PFSK-1 (cell line): ENCODE measurements at regions not wholly inside any gene's neighbourhood (a gene's known extent, or its start where the extent isn't known, plus 50 kb on each side); places are given as distances from the start of the nearest gene placed in this dataset.

Experiments used
- FOXP2 ChIP-seq: optimal IDR thresholded peaks from 2 replicates; pipeline ENCODE3; 2011; ENCODE audit warnings: borderline replicate concordance, control low read depth, inconsistent platforms; ENCODE audit not compliant: insufficient read depth; ENCODE audit errors: extremely low read length, extremely low read depth
- POLR2AphosphoS5 ChIP-seq: IDR thresholded peaks from 2 replicates; pipeline ENCODE4 v1.6.1; 2012; ENCODE audit warnings: low read depth, mild to moderate bottlenecking, control low read depth, low read length, moderate library complexity
- SIN3A ChIP-seq: IDR thresholded peaks from 2 replicates; pipeline ENCODE4 v1.6.1; 2012; ENCODE audit warnings: mild to moderate bottlenecking, low read length, moderate library complexity, borderline replicate concordance; ENCODE audit not compliant: insufficient read depth
- TAF1 ChIP-seq: IDR thresholded peaks from 2 replicates; pipeline ENCODE4 v1.6.1; 2012; ENCODE audit warnings: low read length, control low read depth, borderline replicate concordance; ENCODE audit not compliant: insufficient read depth
- TF ChIP-seq, protein P1 (sequence below), 2 experiments: IDR thresholded peaks; 2 replicates each; pipeline versions ENCODE4 v1.6.1 to v1.8.0; 2011 to 2012; ENCODE audit warnings: low read depth in 2 of 2, low read length in 2 of 2, control low read depth in 1 of 2, inconsistent platforms in 1 of 2, mild to moderate bottlenecking in 1 of 2, moderate library complexity in 1 of 2; ENCODE audit not compliant: insufficient read depth in 1 of 2

- no peak for TF ChIP-seq FOXP2
- TF ChIP-seq TAF1, result no peak
- TF ChIP-seq, protein P1, sequence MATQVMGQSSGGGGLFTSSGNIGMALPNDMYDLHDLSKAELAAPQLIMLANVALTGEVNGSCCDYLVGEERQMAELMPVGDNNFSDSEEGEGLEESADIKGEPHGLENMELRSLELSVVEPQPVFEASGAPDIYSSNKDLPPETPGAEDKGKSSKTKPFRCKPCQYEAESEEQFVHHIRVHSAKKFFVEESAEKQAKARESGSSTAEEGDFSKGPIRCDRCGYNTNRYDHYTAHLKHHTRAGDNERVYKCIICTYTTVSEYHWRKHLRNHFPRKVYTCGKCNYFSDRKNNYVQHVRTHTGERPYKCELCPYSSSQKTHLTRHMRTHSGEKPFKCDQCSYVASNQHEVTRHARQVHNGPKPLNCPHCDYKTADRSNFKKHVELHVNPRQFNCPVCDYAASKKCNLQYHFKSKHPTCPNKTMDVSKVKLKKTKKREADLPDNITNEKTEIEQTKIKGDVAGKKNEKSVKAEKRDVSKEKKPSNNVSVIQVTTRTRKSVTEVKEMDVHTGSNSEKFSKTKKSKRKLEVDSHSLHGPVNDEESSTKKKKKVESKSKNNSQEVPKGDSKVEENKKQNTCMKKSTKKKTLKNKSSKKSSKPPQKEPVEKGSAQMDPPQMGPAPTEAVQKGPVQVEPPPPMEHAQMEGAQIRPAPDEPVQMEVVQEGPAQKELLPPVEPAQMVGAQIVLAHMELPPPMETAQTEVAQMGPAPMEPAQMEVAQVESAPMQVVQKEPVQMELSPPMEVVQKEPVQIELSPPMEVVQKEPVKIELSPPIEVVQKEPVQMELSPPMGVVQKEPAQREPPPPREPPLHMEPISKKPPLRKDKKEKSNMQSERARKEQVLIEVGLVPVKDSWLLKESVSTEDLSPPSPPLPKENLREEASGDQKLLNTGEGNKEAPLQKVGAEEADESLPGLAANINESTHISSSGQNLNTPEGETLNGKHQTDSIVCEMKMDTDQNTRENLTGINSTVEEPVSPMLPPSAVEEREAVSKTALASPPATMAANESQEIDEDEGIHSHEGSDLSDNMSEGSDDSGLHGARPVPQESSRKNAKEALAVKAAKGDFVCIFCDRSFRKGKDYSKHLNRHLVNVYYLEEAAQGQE (IDR thresholded peaks at IDR 0.05; ENCODE audit: insufficient read depth in 1 of 2, low read depth in 2 of 2, low read length in 2 of 2), result no peak
- TF ChIP-seq SIN3A, result no peak
- TF ChIP-seq POLR2AphosphoS5, result no peak
Measured at GRCh38 chr16:80122115-80122514, 418.7 kb upstream of the DYNLRB2 start.

DNA sequence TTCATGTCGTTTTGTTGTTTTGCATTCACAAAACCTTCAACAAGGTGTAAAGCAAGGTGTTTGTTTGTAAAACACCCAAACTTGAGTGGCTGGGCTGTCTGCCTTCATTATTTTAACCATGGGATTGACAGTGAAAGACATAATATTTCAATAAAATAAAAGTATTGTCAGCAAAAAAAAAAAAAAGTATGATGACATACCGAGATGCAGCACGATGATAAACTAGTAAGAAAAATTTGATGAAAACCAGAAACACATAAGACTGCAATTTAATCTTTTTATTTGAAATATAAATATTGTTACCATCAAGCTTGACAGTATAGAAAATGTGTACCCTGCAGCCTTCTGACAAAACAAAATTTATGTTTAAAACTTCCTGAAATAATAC is 419.3 kb upstream of the DYNLRB2 start:
- no peak for TF ChIP-seq SIN3A
- TF ChIP-seq TAF1, result no peak
- TF ChIP-seq FOXP2, result no peak
- TF ChIP-seq, protein P1 (IDR thresholded peaks at IDR 0.05; ENCODE audit: insufficient read depth in 1 of 2, low read depth in 2 of 2, low read length in 2 of 2), result no peak
- no peak for TF ChIP-seq POLR2AphosphoS5

DNA sequence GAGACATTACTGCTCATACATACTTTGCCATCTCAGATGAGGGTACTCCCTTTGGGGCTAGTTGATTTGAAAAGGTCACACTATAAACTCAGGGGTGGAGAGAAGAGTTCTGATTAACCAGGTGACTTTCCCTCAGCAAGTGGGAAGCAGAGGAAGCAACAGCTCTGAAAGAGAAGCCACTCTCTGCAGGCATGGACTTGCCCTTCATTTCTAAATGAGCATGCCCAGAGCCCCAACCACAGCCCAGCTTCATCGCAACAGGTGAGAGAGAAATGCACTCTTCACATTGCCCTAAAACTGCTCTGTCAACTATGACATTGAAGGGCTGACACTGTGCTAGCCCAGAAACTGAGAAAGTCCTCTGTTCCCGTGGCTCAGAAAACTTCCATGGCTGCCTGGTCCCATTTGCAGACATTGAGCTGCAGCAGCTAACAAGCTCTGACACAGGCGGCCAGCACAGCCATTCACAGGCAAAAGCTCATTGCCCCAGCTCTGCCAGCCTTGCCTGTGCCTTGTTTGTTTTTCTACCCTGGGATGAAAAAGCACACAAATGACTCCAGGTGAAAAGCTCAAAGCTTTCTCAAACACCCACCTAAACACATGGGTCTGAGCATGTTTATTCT is 419.8 kb upstream of the DYNLRB2 start:
- TF ChIP-seq TAF1, result no peak
- TF ChIP-seq FOXP2, result no peak
- TF ChIP-seq, protein P1 (IDR thresholded peaks at IDR 0.05; ENCODE audit: insufficient read depth in 1 of 2, low read depth in 2 of 2, low read length in 2 of 2), result no peak
- TF ChIP-seq POLR2AphosphoS5, result no peak
- no peak for TF ChIP-seq SIN3A

DNA sequence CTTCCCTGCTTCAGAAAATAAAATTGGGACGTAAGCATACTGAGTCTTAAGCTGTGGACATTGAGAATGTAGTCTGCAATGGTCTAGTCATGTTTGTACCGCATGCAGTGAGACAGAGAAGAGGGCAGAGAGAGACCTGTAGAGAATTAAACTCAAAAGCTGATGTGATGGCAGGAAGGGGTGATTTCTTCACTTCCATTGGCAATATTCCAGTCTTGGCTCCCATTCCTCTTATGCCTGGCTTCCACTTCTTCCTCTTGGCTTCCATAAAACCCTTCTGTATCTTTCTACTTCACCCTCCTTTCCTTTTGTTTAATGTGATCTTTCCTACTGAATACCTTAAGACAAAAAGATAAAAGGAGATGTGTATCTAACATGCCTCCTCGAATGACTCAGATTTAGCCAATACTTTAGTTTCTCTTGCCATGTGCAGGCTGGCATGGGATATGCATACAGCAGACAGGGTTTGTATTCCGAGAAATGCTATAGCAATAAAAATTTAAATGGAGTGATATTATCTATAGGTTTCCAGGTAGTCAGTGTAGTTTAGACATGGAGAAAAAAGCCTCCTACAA is 423.1 kb upstream of the DYNLRB2 start:
- TF ChIP-seq, protein P1 (IDR thresholded peaks at IDR 0.05; ENCODE audit: insufficient read depth in 1 of 2, low read depth in 2 of 2, low read length in 2 of 2), result no peak
- no peak for TF ChIP-seq TAF1
- no peak for TF ChIP-seq FOXP2
- TF ChIP-seq SIN3A, result no peak
- TF ChIP-seq POLR2AphosphoS5, result no peak

GRCh38 chr16:80116711-80117110 is 424.1 kb upstream of the DYNLRB2 start:
- TF ChIP-seq, protein P1 (IDR thresholded peaks at IDR 0.05; ENCODE audit: insufficient read depth in 1 of 2, low read depth in 2 of 2, low read length in 2 of 2), result no peak
- no peak for TF ChIP-seq FOXP2
- no peak for TF ChIP-seq SIN3A
